T-helper 2 cell treated with Interferon-gamma antibody and Interleukin-4, amounts not matched to agents 5 μg/mL and 100 μg/mL, for 36 hours (primary cell): ENCODE measurements at regions not wholly inside any gene's neighbourhood (a gene's known extent, or its start where the extent isn't known, plus 50 kb on each side); places are given as distances from the start of the nearest gene placed in this dataset.

ENCODE experiments used
- DNase-seq: peaks from one replicate; pipeline ENCODE4 v3.0.0; 2021; ENCODE audit warnings: low spot score
- H3K27ac Mint-ChIP-seq: one replicate; pipeline ENCODE4 v1.8.0; 2021; ENCODE audit warnings: mild to moderate bottlenecking, mixed read lengths
- H3K27me3 Mint-ChIP-seq: one replicate; pipeline ENCODE4 v1.8.0; 2021; ENCODE audit warnings: low read depth, mixed read lengths
- H3K36me3 Mint-ChIP-seq: one replicate; pipeline ENCODE4 v1.8.0; 2021; ENCODE audit warnings: low read depth, mixed read lengths
- H3K4me1 Mint-ChIP-seq: one replicate; pipeline ENCODE4 v1.8.0; 2021; ENCODE audit warnings: low read depth, mixed read lengths
- H3K4me3 Mint-ChIP-seq: one replicate; pipeline ENCODE4 v1.8.0; 2022; ENCODE audit warnings: mild to moderate bottlenecking, moderate library complexity, mixed read lengths
- H3K9me3 Mint-ChIP-seq: one replicate; pipeline ENCODE4 v1.8.0; 2021; ENCODE audit warnings: mixed read lengths

DNA sequence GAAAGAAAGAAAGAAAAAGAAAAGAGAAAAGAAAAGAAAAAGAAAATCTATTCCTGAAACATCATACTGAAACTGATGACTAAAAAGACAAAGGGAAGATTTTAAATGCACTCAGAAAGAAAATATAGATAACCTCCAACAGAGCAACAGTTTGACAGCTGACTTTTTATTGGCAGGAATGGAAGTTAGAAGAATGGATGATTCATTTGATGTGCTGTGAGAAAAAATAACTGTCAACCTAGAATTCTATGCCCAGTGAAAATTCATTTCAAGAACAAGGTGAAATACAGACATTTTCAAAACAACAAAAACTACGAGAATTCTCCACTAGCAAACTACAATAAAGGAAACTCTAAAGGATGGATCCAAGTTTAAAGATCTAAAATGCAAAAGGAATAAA lies 50.5 kb upstream of the HSPA12A start:
- Mint-ChIP-seq H3K27me3 (no peaks in the 10 kb centered on the region), H3K36me3 (no peaks in the 10 kb centered on the region), H3K27ac (no peak overlapping the region), H3K4me1 (peaks cover 5% of the 10 kb centered on the region), H3K9me3 (no peaks in the 10 kb centered on the region), H3K4me3 (no peak overlapping the region)
- no peak for DNase-seq

DNA sequence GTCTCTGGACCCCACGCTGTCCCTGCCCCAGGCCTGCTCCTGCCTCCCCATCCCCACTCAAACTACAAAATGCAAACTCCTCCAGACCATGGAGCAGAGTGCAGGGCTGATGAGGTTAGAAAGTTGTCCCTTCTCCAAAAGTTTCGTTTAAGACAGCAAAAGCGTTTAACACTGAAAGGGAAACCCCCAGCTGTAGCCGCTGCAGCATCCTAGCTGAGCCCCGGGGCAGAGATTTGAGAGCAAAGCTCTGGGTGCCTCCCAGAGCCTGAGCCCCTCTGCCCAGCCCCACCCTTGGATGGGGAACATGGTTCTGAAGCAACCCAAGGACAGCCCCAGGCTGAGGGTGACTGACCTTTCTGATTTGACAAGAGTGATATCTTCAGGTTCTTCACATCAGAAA lies 52.8 kb upstream of the ENO4 start:
- Mint-ChIP-seq H3K27ac (no peak overlapping the region), H3K4me3 (no peak overlapping the region), H3K4me1 (no peaks in the 10 kb centered on the region), H3K9me3 (no peaks in the 10 kb centered on the region), H3K27me3 (no peaks in the 10 kb centered on the region), H3K36me3 (no peaks in the 10 kb centered on the region)
- no peak for DNase-seq

DNA sequence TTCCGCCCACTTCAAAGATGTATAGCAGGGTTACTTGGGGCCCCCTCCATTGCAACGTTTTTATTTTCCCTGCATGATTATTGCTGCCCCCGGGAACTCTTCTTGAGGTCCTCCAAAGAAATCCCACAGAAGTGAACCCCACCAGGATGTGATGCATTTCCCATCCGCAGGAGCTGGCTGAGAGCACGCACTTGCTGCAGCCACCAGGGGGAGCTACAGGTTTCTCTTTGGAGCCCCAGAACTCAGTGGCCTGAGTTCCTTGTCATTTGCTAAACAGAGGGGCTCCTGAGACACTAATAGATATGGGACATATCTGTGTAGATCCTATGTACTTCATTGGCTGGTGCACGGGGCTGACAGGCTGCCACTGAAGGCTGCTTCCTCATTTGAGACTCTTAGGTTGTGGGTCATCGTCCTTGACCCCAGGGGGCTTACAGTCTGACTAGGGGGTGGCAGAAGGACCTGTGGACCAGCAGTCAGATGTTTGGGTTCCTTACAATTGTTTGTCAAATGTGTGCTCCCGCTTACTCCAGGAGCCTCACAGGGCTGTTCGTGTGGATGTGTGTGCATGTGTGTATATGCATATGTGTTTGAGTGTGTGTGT lies 52.3 kb upstream of the ENO4 start:
- Mint-ChIP-seq H3K4me3 (no peak overlapping the region), H3K27ac (no peak overlapping the region), H3K9me3 (no peaks in the 10 kb centered on the region), H3K4me1 (no peaks in the 10 kb centered on the region), H3K27me3 (no peaks in the 10 kb centered on the region), H3K36me3 (no peaks in the 10 kb centered on the region)
- peak; percentile 39 for DNase-seq

DNA sequence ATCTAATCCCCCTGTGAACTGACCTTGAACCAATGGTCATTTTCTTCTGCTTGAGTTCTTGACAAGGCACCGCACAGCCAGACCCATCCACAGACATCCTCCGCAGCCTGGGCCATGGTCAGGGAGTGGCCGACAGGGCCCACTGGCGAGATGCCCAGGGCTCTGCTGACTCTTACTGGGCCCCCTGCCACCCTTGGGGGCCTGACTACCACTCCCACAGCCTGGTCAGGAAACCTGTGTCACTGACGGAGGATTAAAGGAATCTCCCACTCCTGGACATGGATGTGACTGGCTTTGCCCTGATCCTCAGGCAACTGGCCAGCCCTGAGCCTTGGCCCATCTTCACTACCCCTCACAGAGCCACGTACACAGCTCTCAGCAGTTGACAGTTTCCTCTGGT lies 50.4 kb upstream of the ENO4 start:
- no peak for DNase-seq
- no peaks in the 10 kb centered on the region for H3K27me3 Mint-ChIP-seq
- H3K27ac Mint-ChIP-seq: no peak overlapping the region
- H3K4me3 Mint-ChIP-seq: no peak overlapping the region
- H3K9me3 Mint-ChIP-seq: no peaks in the 10 kb centered on the region
- H3K4me1 Mint-ChIP-seq: no peaks in the 10 kb centered on the region
- no peaks in the 10 kb centered on the region for H3K36me3 Mint-ChIP-seq
